SK-N-SH treated with all-trans-retinoic acid at 6 μM for 48 hours (cell line): ENCODE measurements at regions not wholly inside any gene's neighbourhood (a gene's known extent, or its start where the extent isn't known, plus 50 kb on each side); places are given as distances from the start of the nearest gene placed in this dataset.

Source experiments
- ATAC-seq: fragments of 200-7000 bp; cut with Tn5 transposase; 3 replicates; pipeline ENCODE4 v1.9.1; 2020; ENCODE audit warnings: mild to moderate bottlenecking, moderate library complexity
- CREB5 ChIP-seq: fragments of 250-450 bp; sonication (Bioruptor Pico); IDR thresholded peaks from 2 replicates; pipeline ENCODE4 v1.5.1; 2020; ENCODE audit warnings: low read depth, mild to moderate bottlenecking, moderate library complexity
- CSDC2 ChIP-seq: fragments of 250-450 bp; sonication (Bioruptor Pico); IDR thresholded peaks from 2 replicates; pipeline ENCODE4 v1.5.0; 2020; ENCODE audit warnings: mild to moderate bottlenecking, moderate library complexity
- GLIS3 ChIP-seq: fragments of 250-450 bp; sonication (Bioruptor Pico); IDR thresholded peaks from 2 replicates; pipeline ENCODE4 v1.5.0; 2020; ENCODE audit warnings: mild to moderate bottlenecking, moderate library complexity
- OSR1 ChIP-seq: fragments of 250-450 bp; sonication (Bioruptor Pico); IDR thresholded peaks from 2 replicates; pipeline ENCODE4 v1.8.0; 2022; ENCODE audit warnings: moderate library complexity, mild to moderate bottlenecking, inconsistent platforms
- PPARA ChIP-seq: fragments of 250-450 bp; sonication (Bioruptor Pico); IDR thresholded peaks from 2 replicates; pipeline ENCODE4 v1.5.0; 2020; ENCODE audit warnings: mild to moderate bottlenecking, borderline replicate concordance
- TSHZ2 ChIP-seq: fragments of 250-450 bp; sonication (Bioruptor Pico); IDR thresholded peaks from 2 replicates; pipeline ENCODE4 v1.5.0; 2020; ENCODE audit warnings: mild to moderate bottlenecking, moderate library complexity
- ZFP3 ChIP-seq: fragments of 250-450 bp; sonication (Bioruptor Pico); IDR thresholded peaks from 2 replicates; pipeline ENCODE4 v1.5.0; 2020; ENCODE audit warnings: mild to moderate bottlenecking, moderate library complexity
- ZFP30 ChIP-seq: fragments of 450-650 bp; formaldehyde crosslinking; IDR thresholded peaks from 2 replicates; pipeline ENCODE4 v1.5.0; 2022; ENCODE audit warnings: mild to moderate bottlenecking, moderate library complexity
- ZNF565 ChIP-seq: fragments of 450-650 bp; formaldehyde crosslinking; conservative IDR thresholded peaks from 2 replicates; pipeline ENCODE4 v1.5.0; 2020; ENCODE audit warnings: low read depth, mild to moderate bottlenecking, moderate library complexity

- TF ChIP-seq OSR1 (CRISPR knock-in tag) (no peak), CREB5 (CRISPR knock-in tag) (no peak), CSDC2 (CRISPR knock-in tag) (no peak), ZFP30 (CRISPR knock-in tag) (no peak), ZNF565 (no peak), ZFP3 (CRISPR knock-in tag) (no peak), TSHZ2 (no peak), PPARA (no peak)
Measured at GRCh38 chr15:89387140-89387903, 52.7 kb upstream of the POLG start.

GRCh38 chr15:89385596-89386331 lies 51.1 kb upstream of the POLG start:
- ATAC-seq = no peak
- no peak for TF ChIP-seq GLIS3 (CRISPR knock-in tag)

More at GRCh38 chr15:89387140-89387903, 52.7 kb upstream of the POLG start:
- no peak for ATAC-seq
